ENCODE measurements at regions not wholly inside any gene's neighbourhood (a gene's known extent, or its start where the extent isn't known, plus 50 kb on each side); places are given as distances from the start of the nearest gene placed in this dataset.

GRCh38 chr13:33763021-33763420 is 54.9 kb upstream of the RFC3 start:
- TF ChIP-seq CTCF (IDR thresholded peaks at IDR 0.05) (no peak), POLR2A (IDR thresholded peaks at IDR 0.05) (no peak)

Data from uterus (tissue), 2 donors.